OCI-M1 (cell line): ENCODE measurements at regions not wholly inside any gene's neighbourhood (a gene's known extent, or its start where the extent isn't known, plus 50 kb on each side); places are given as distances from the start of the nearest gene placed in this dataset.

Source experiments
- DNase-seq: peaks from one replicate; lab custom pipeline; 2025; lab: John Stamatoyannopoulos, UW

GRCh38 chr1:29508458-29509107, 272.3 kb downstream of the PTPRU start:
- DNase-seq = no peak

DNA sequence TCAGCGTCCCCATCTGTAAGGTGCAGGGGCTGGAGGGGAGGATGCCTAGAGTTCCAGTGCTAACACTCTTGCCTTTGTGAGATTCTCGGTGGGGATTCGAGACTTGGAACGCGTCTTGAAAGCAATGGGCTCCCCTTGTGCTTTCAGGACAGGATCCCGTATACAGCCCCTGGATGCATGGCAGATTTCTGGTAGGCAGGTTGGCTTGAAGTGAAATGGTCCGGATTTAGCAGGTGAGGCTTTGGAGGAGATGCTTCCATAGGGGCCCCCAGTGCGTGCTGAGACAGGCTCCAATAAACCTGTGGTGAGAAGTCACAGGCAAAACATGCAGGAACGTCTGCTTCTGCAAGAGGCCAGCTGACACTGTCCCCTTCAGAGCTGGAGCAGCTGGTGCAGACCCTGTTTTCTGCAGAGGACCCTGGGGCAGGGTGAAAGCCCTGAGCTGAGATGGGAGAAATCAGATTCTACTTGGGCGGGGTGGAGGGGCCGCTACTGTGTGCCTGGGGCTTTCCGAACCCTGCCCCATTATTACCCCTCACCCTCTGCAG, 270.4 kb downstream of the PTPRU start:
- no peak for DNase-seq

GRCh38 chr1:29505532-29506220, 269.4 kb downstream of the PTPRU start:
- DNase-seq = no peak

DNA sequence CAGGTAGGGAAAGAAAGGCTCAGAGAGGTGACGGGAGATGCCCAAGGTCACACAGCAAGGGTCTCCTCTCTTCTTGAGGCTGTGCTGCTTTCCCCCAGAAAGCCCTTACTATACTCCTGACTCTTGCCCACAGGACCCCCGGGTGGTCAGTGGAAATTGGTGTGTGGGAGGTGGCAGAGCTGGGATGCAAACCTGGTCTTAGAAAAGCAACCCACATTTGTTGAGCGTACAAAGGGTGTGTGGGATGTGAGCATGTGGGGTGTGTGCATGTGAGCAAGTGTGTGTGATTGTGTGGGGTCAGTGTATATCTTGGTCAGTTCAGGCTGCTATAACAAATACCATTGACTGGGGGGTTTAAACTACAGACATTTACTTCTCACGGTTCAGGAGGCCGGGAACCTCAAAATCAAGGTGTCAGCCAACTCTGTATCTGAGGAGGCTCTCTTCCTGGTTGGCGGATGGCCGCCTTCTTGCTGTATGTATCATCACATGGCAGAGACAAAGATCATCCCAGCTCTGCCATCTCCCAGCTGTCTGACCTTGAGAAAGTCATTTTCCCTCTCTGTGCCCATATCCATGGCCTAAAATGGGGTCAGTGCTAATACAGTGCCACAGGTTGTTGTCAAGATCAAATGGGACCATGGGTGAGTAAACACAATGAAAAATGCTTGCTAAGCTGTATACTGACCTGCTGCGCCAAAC, 268.5 kb downstream of the PTPRU start:
- DNase-seq = no peak

GRCh38 chr1:29504196-29504595, 267.9 kb downstream of the PTPRU start:
- no peak for DNase-seq

DNA sequence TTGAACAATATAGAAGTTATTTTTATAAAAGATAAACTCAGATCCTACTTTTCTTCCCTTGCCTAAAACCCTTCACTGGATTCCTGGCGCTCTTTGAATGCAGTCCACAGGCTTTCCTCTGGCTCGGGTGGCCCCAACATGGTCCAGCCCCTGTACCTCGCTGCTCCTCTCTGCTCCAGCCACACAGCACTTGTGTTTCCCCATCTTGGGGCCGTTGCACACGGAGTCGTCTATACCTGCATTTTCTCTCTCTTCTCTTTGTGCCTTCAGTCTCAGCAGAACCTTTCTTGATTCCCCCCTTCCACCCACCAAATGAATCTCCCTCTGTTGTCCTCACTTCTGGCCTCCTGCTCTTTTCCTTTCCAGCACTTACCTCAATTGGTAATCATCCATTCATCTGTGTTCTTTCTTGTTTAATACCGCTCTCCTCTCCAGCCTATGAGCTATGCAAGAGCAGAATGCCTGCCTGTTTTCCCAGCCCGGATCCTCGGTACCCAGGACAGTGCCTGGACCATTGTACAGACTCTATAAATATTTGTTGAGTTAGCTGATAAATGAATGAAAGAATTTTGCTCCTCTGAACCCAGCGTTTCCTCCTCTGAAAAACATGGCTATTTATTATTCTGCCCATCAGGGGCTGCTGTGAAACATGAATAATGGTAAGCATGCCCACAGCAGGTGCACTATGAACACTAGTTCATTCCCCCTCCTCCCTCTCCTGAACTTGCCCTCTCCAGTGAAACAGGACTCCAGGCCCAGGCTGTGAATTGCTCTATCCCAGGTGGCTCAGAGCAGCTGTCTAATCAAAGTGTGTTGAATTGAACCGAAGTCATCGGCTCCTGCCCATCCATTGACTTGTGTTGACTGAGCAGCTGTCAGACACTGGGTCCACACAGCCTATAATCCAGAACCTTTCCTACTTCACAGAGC, 266.9 kb downstream of the PTPRU start:
- DNase-seq = no peak

- no peak for DNase-seq
Observed at GRCh38 chr1:29502225-29502910, 266.0 kb downstream of the PTPRU start.

GRCh38 chr1:29501227-29501976, 265.1 kb downstream of the PTPRU start:
- DNase-seq = no peak

GRCh38 chr1:29500651-29501050, 264.3 kb downstream of the PTPRU start:
- DNase-seq = no peak

- DNase-seq = no peak
Observed at GRCh38 chr1:29500041-29500440, 263.7 kb downstream of the PTPRU start.

DNA sequence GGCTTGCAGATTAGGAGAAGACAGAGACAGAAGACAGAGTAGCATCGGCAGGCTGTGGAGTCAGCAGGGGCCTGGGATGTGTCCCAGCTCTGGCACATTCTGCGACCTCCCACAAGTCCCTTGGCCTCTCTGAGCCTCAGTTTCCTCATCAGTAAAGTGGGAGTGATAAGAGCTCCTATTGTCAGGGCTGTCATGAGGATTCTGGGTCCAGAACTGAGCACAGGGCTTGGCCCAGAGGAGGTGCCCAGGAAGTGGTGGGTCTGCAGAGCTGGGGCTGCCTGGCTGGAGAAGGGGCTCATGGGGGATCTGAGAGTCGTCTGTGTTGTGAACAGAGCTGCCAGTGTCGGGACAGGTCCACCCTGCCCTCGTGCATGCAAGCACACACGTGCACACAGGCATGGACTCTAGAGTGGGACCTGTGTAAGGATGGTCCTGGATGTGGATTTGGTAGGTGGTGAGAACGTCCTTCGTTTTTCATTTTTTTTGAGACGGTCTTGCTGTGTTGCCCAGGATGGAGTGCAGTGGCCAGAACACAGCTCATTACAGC, 262.9 kb downstream of the PTPRU start:
- no peak for DNase-seq

GRCh38 chr1:29498126-29499103, 262.1 kb downstream of the PTPRU start:
- DNase-seq = no peak

GRCh38 chr1:29497395-29498125, 261.2 kb downstream of the PTPRU start:
- DNase-seq = no peak

DNA sequence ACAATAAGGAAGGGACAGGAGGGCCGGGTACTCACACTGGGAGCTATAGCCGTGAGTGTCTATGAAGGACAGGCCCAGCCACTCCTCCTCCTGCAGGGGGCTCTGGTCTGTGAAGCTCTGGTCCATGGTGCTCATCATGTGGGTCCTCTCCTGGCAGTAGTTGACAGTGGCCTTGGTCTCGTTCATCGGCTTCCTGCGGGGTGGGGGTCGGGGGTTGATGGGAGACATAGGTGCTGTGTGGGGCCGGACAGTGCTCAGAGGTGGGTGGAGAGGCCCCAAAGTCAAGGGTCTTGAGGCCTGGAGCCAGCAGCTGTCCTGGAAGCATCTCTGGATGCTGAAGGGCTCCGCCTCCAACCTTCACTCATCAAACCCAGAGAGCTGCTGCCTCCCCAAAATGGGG, 260.4 kb downstream of the PTPRU start:
- DNase-seq = no peak

DNA sequence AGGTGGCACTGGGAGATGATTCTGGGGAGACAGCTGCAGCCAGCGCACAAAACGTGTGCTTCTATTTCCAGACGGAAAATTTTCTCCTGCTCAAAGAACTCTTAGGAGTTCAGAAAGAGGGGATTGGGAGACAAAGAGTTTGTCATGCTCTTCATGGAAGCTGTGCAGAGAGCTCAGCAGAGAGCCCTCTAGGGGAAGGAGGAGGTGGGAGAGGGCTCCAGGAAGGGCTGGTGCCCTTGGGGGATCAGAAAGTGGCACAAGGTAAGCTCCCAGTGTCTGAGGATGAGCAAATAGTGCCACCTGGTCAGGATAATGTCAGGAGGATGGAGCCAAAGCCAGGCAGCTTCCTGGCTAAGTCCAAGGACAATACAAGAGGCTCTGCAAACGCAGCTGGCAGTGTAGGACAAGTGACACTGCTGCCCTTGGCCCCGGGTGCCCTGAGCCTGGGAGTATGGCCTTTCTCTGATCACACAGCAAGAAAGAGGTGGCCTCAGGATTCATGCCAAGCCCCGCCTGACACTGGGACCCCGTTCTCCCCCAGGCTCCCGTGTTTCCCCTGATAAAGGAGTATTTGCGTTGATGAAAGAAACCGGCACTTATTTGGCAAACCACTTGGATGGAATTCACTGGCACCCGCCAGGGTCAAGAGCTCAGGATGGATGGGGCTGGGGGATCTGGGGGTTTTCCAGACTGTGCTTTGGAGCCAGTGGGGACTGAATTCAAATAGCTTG, 254.0 kb downstream of the PTPRU start:
- DNase-seq = no peak

DNA sequence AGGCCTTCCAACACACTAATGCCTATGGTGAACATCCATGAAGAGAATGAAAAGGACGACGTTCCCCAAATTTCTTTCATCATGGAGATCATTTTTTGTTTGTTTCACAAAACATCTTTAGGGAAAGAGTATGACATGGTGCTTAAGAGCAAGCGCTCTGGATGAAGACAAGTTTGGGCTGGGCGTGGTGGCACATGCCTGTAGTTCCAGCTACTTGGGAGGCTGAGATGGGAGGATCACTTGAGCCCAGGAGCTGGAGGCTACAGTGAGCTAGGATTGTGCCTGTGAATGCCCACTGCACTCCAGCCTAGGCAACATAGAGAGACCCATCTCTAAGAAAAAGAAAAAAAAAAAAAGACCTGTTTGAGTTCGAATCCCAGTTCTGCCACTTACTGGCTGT, 253.1 kb downstream of the PTPRU start:
- DNase-seq = no peak

DNA sequence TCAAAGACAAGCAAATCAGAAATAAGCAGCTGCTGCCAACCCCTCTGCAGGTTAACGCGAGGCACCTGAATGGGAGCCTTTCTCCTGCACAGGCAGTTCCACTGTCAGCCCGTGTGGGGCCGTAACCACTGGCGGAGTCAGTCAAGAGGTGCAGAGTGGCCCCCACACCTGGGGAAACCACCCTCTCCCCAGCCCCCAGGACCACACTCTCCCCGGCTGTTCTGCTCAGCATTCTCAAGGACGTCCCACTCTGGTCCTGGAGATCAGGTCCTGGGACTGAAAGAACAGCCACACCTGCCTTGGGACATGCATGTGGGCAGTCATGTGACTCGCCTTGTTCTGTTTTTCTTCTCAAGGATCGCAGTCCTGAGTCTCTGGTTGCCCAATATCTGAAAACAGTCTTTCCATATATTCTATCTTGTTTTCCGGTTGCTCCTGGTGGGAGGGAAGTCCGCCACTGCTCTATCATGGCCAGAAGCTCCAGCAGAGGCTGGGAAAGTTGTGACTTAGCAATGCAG, 252.5 kb downstream of the PTPRU start:
- no peak for DNase-seq
